ENCODE measurements at regions not wholly inside any gene's neighbourhood (a gene's known extent, or its start where the extent isn't known, plus 50 kb on each side); places are given as distances from the start of the nearest gene placed in this dataset.
"Not testable (repeated sequence)": the region's sequence is repeated elsewhere in the genome, so short reads cannot be mapped to it uniquely, and the experiment has no call there.

GRCh38 chr2:242047963-242048362 lies 178.4 kb downstream of the RTP5 start:
- Histone ChIP-seq H3K9me3 (peaks cover 0 to 4% (median 0%) of the 10 kb centered on the region in 8 donors), H3K4me3 (no peak overlapping the region), H3K36me3 (no peaks in the 10 kb centered on the region), H3K27ac (no peak overlapping the region), H3K27me3 (replicated peaks in 1 of 7) (peaks cover 0 to 38% (median 7%) of the 10 kb centered on the region in 7 donors), H3K4me1 (no peaks in the 10 kb centered on the region)
- 86 to 91% (median 89%) methylated on average over 12 of the region's 12 CpGs for WGBS, 5 donors
- intact Hi-C loops (cut with DNase I; ENCODE audit: low total_unique reads): no loop called here
- TF ChIP-seq POLR2AphosphoS5 (IDR thresholded peaks at IDR 0.05): no peak
- no peak for TF ChIP-seq CTCF (IDR thresholded peaks at IDR 0.05 in 8 of 11, conservative IDR thresholded peaks at IDR 0.05 in 3 of 11)
- no peak for TF ChIP-seq POLR2A (IDR thresholded peaks at IDR 0.05)
- DNase-seq: no peak

GRCh38 chr2:242048479-242048878 lies 178.9 kb downstream of the RTP5 start:
- H3K4me3 ChIP-seq: no peak overlapping the region
- no peak overlapping the region for H3K27ac ChIP-seq
- no peak for TF ChIP-seq POLR2A (IDR thresholded peaks at IDR 0.05)
- intact Hi-C loops (cut with DNase I; ENCODE audit: low total_unique reads): no loop called here
- 87 to 93% (median 89%) methylated on average over 2 of the region's 2 CpGs for WGBS, 5 donors
- H3K4me1 ChIP-seq: no peaks in the 10 kb centered on the region
- H3K36me3 ChIP-seq: no peaks in the 10 kb centered on the region
- peaks cover 0 to 33% (median 4%) of the 10 kb centered on the region in 7 donors for H3K27me3 ChIP-seq (replicated peaks in 1 of 7)
- DNase-seq: no peak
- peaks cover 0 to 4% (median 0%) of the 10 kb centered on the region in 8 donors for H3K9me3 ChIP-seq

- 87 to 92% (median 89%) methylated on average over 7 of the region's 7 CpGs for WGBS, 5 donors
- peaks cover 0 to 23% (median 0%) of the 10 kb centered on the region in 7 donors for H3K27me3 ChIP-seq (replicated peaks in 1 of 7)
Measured at GRCh38 chr2:242049492-242049891, 180.0 kb downstream of the RTP5 start.

GRCh38 chr2:242051463-242051862 lies 181.9 kb downstream of the RTP5 start:
- TF ChIP-seq POLR2AphosphoS5 (IDR thresholded peaks at IDR 0.05) (no peak), CTCF (IDR thresholded peaks at IDR 0.05 in 8 of 11, conservative IDR thresholded peaks at IDR 0.05 in 3 of 11) (no peak), POLR2A (IDR thresholded peaks at IDR 0.05) (no peak)

More at GRCh38 chr2:242049492-242049891, 180.0 kb downstream of the RTP5 start:
- intact Hi-C loops (cut with DNase I; ENCODE audit: low total_unique reads); DNase-seq; H3K4me3 ChIP-seq; H3K4me1 ChIP-seq; H3K36me3 ChIP-seq; H3K9me3 ChIP-seq; H3K27ac ChIP-seq: not testable (repeated sequence)

GRCh38 chr2:242052421-242052820 lies 182.9 kb downstream of the RTP5 start:
- intact Hi-C loops (cut with DNase I; ENCODE audit: low total_unique reads): no loop called here
- 78 to 84% (median 83%) methylated on average over 10 of the region's 10 CpGs for WGBS, 5 donors
- Histone ChIP-seq H3K9me3 (peaks cover 0 to 4% (median 0%) of the 10 kb centered on the region in 8 donors), H3K4me1 (no peaks in the 10 kb centered on the region), H3K27ac (no peak overlapping the region), H3K4me3 (no peak overlapping the region), H3K27me3 (replicated peaks in 1 of 7) (peaks cover 0 to 33% (median 11%) of the 10 kb centered on the region in 7 donors), H3K36me3 (no peaks in the 10 kb centered on the region)
- TF ChIP-seq CTCF (IDR thresholded peaks at IDR 0.05 in 8 of 11, conservative IDR thresholded peaks at IDR 0.05 in 3 of 11): no peak
- no peak for TF ChIP-seq POLR2AphosphoS5 (IDR thresholded peaks at IDR 0.05)
- no peak for TF ChIP-seq POLR2A (IDR thresholded peaks at IDR 0.05)
- peak; percentile 37 for DNase-seq

More at GRCh38 chr2:242051463-242051862, 181.9 kb downstream of the RTP5 start:
- intact Hi-C loops (cut with DNase I; ENCODE audit: low total_unique reads): no loop called here
- peaks cover 0 to 4% (median 0%) of the 10 kb centered on the region in 8 donors for H3K9me3 ChIP-seq
- H3K27me3 ChIP-seq (replicated peaks in 1 of 7): peaks cover 0 to 27% (median 5%) of the 10 kb centered on the region in 7 donors
- DNase-seq: no peak
- no peaks in the 10 kb centered on the region for H3K4me1 ChIP-seq
- H3K36me3 ChIP-seq: no peaks in the 10 kb centered on the region
- H3K4me3 ChIP-seq: no peak overlapping the region
- WGBS, 5 donors: 24 to 65% (median 54%) methylated on average over 1 of the region's 1 CpG
- H3K27ac ChIP-seq: no peak overlapping the region
